PC-3 (cell line): ENCODE measurements at regions not wholly inside any gene's neighbourhood (a gene's known extent, or its start where the extent isn't known, plus 50 kb on each side); places are given as distances from the start of the nearest gene placed in this dataset.

Experiments
- ATAC-seq: fragments of 200-7000 bp; cut with Tn5 transposase; 2 replicates; pipeline ENCODE4 v1.9.1; 2020; ENCODE audit warnings: mild to moderate bottlenecking, moderate library complexity
- BruUV-seq: library from RNA; stranded (reverse); fragments of 400-500 nt; replicated peaks from 2 replicates; lab custom pipeline; 2021; lab: Mats Ljungman, UMichigan
- CTCF ChIA-PET: fragments of 300-600 bp; sonication (Branson Sonifier 250); formaldehyde crosslinking; loops from one replicate; lab custom pipeline; 2022; ENCODE audit warnings: antibody characterized with exemption; lab: Charles Lee
- POLR2A ChIA-PET: fragments of 300-600 bp; sonication (Branson Sonifier 250); formaldehyde crosslinking; loops from one replicate; lab custom pipeline; 2022; ENCODE audit warnings: antibody characterized with exemption; ENCODE audit not compliant: unreplicated experiment; lab: Charles Lee
- DNase-seq: peaks from one replicate; pipeline ENCODE4 v3.0.0-alpha.2; 2015
- H2AFZ ChIP-seq: fragments of 300-600 bp; sonication (generic); 2 replicates; pipeline ENCODE4 v1.6.0; 2016; ENCODE audit warnings: antibody characterized with exemption, low read length
- H3F3A ChIP-seq: fragments of 300-600 bp; sonication (generic); one replicate; pipeline ENCODE4 v1.6.0; 2017; ENCODE audit warnings: antibody characterized with exemption, low read length, control low read depth, mild to moderate bottlenecking; ENCODE audit not compliant: unreplicated experiment
- H3K27ac ChIP-seq: fragments of 300-600 bp; sonication (generic); 2 replicates; pipeline ENCODE4 v1.5.1; 2016; ENCODE audit warnings: mild to moderate bottlenecking, low read length
- H3K27me3 ChIP-seq: fragments of 300-600 bp; sonication (generic); 2 replicates; pipeline ENCODE4 v1.6.1; 2016; ENCODE audit warnings: low read length, mixed read lengths
- H3K36me3 ChIP-seq: fragments of 300-600 bp; sonication (generic); 2 replicates; pipeline ENCODE4 v1.6.1; 2016; ENCODE audit warnings: low read depth, mixed run types, low read length, mixed read lengths
- H3K4me1 ChIP-seq: fragments of 300-600 bp; sonication (generic); 2 replicates; pipeline ENCODE4 v1.5.1; 2016; ENCODE audit warnings: low read length; ENCODE audit not compliant: insufficient read depth
- H3K4me2 ChIP-seq: fragments of 300-600 bp; sonication (generic); 2 replicates; pipeline ENCODE4 v1.6.0; 2016; ENCODE audit warnings: low read length
- H3K4me3 ChIP-seq: fragments of 300-600 bp; sonication (generic); 2 replicates; pipeline ENCODE4 v1.5.1; 2016; ENCODE audit warnings: mild to moderate bottlenecking, low read length, mixed read lengths
- H3K79me2 ChIP-seq: fragments of 300-600 bp; sonication (generic); 2 replicates; pipeline ENCODE4 v1.6.1; 2017; ENCODE audit warnings: low read length, mixed read lengths
- H3K9ac ChIP-seq: fragments of 300-600 bp; sonication (generic); 2 replicates; pipeline ENCODE4 v1.6.0; 2016; ENCODE audit warnings: mild to moderate bottlenecking, low read length
- H3K9me2 ChIP-seq: fragments of 300-600 bp; sonication (generic); replicated peaks from 2 replicates; pipeline ENCODE4 v1.6.1; 2016; ENCODE audit warnings: mixed run types, low read length, mixed read lengths
- H3K9me3 ChIP-seq: fragments of 300-600 bp; sonication (generic); 2 replicates; pipeline ENCODE4 v1.6.1; 2016; ENCODE audit warnings: low read length, mixed read lengths
- H4K20me1 ChIP-seq: fragments of 300-600 bp; sonication (generic); 2 replicates; pipeline ENCODE4 v1.6.1; 2016; ENCODE audit warnings: low read length, mixed read lengths
- CTCF ChIP-seq: fragments of 300-600 bp; sonication (generic); conservative IDR thresholded peaks from 2 replicates; pipeline ENCODE4 v1.5.1; 2017; ENCODE audit warnings: antibody characterized with exemption, low read depth, mild to moderate bottlenecking, low read length
- EZH2 ChIP-seq: fragments of 300-600 bp; sonication (generic); IDR thresholded peaks from one replicate; pipeline ENCODE4 v1.6.1; 2017; ENCODE audit warnings: antibody characterized with exemption, mild to moderate bottlenecking, low read length; ENCODE audit not compliant: unreplicated experiment
- EZH2phosphoT487 ChIP-seq: fragments of 300-600 bp; sonication (generic); IDR thresholded peaks from 2 replicates; pipeline ENCODE4 v1.6.1; 2018; ENCODE audit warnings: mild to moderate bottlenecking, antibody characterized with exemption, low read length, borderline replicate concordance
- intact Hi-C: fragments of 100-400 bp; cut with micrococcal nuclease; formaldehyde crosslinking; loops from 2 replicates; pipeline ENCODE4 v1.9.0; 2023

- Histone ChIP-seq H3K4me3 (no peak overlapping the region), H3K79me2 (no peaks in the 10 kb centered on the region), H3K36me3 (no peaks in the 10 kb centered on the region), H3K27ac (no peak overlapping the region), H3K4me1 (peaks cover 7% of the 10 kb centered on the region), H3K9me2 (no peaks in the 10 kb centered on the region), H3K9ac (no peak overlapping the region), H3K9me3 (no peaks in the 10 kb centered on the region), H4K20me1 (no peaks in the 10 kb centered on the region), H3K4me2 (no peak overlapping the region), H2AFZ (no peak overlapping the region), H3F3A (no peaks in the 10 kb centered on the region), H3K27me3 (0 out of 2 replicates have a peak, but pooled peaks cover 2% of the 10 kb centered on the region)
- ChIA-PET CTCF (no interaction called here), POLR2A (interaction anchor here (0.6 kb wide), 1 partner anchor 157 kb away, joined by 4 read pairs; no protein-coding TSS in a partner anchor)
- no TSS peak for BruUV-seq
- ATAC-seq (no peak), DNase-seq (no peak)
- no peak for TF ChIP-seq EZH2
- TF ChIP-seq CTCF, result no peak
- no peak for TF ChIP-seq EZH2phosphoT487
- intact Hi-C loops, result no loop called here
Observed at GRCh38 chr2:134079373-134079772, 174.5 kb upstream of the MGAT5 start.

GRCh38 chr2:134080386-134081089 is 173.3 kb upstream of the MGAT5 start:
- H3K79me2 ChIP-seq, result no peaks in the 10 kb centered on the region
- H3K27me3 ChIP-seq, result no peaks in the 10 kb centered on the region
- DNase-seq (no peak), ATAC-seq (no peak)
- H3K9me2 ChIP-seq, result no peaks in the 10 kb centered on the region
- no peaks in the 10 kb centered on the region for H3F3A ChIP-seq
- no peak for TF ChIP-seq EZH2
- TF ChIP-seq EZH2phosphoT487, result no peak
- TF ChIP-seq CTCF, result no peak
- H3K27ac ChIP-seq, result no peak overlapping the region
- H3K4me3 ChIP-seq, result no peak overlapping the region
- H3K4me2 ChIP-seq, result no peak overlapping the region
- H3K9ac ChIP-seq, result no peak overlapping the region
- peaks cover 7% of the 10 kb centered on the region for H3K4me1 ChIP-seq
- intact Hi-C loops, result no loop called here
- POLR2A ChIA-PET, result no interaction called here
- H3K36me3 ChIP-seq, result no peaks in the 10 kb centered on the region
- CTCF ChIA-PET, result no interaction called here
- no peak overlapping the region for H2AFZ ChIP-seq
- H4K20me1 ChIP-seq, result no peaks in the 10 kb centered on the region
- no TSS peak for BruUV-seq
- no peaks in the 10 kb centered on the region for H3K9me3 ChIP-seq
